ENCODE measurements at regions not wholly inside any gene's neighbourhood (a gene's known extent, or its start where the extent isn't known, plus 50 kb on each side); places are given as distances from the start of the nearest gene placed in this dataset.

- no peak for TF ChIP-seq POLR2A (IDR thresholded peaks at IDR 0.05; ENCODE audit: low read length)
- no peak for TF ChIP-seq GATA1 (IDR thresholded peaks at IDR 0.05; ENCODE audit: low read depth, low read length)
Observed at GRCh38 chr2:58710795-58711279, 469.7 kb upstream of the FANCL start.
